Mucosa of gallbladder (tissue), 1 donor: ENCODE measurements at regions not wholly inside any gene's neighbourhood (a gene's known extent, or its start where the extent isn't known, plus 50 kb on each side); places are given as distances from the start of the nearest gene placed in this dataset.
"Not testable (repeated sequence)": the region's sequence is repeated elsewhere in the genome, so short reads cannot be mapped to it uniquely, and the experiment has no call there.

Experiments used
- DNase-seq: peaks from one replicate; pipeline ENCODE4 v3.0.0-alpha.2; 2020; ENCODE audit warnings: low spot score
- donor health status: DM: no; HTN: no; CAD: no.

DNA sequence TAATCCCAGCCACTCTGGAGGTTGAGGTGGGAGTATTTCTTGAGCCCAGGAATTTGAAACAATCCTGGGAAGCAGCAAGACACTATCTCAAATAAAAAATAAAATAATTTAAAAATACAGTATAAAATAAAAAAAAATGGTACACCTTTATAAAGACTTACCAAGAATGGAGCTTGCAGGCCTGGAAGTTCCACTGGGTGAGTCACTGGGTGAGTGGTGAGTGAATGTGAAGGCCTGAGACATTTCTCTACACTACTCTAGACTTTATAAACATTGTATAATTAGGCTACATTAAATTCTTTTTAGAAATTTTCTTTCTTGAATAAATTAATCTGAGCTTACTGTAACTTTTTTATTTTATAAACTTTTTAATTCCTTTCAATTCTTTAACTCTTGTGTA lies 609.1 kb upstream of the BCHE start:
- no peak for DNase-seq

- DNase-seq = no peak
These were observed 608.6 kb upstream of the BCHE start for GRCh38 chr3:166445865-166446264.

DNA sequence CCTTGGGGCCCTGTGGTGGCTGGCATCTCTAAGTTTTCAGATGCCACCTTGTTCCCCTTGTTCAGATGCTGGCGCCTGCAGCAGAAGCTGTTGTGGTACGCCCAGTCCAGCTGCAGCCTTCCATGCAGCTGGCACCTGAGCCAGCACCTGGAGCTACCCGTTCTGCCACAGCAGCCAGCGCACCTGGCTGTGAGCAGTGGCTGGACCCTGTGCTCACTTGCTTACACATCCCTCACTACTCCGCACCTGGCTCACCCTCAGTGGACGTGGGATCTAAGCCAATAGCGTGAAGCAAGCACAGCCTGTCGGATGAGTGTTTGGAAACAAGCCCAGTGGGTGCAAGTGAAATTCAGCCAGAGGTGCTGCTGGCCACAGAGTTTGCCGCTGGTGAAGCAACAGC lies 607.5 kb upstream of the BCHE start:
- no peak for DNase-seq

DNA sequence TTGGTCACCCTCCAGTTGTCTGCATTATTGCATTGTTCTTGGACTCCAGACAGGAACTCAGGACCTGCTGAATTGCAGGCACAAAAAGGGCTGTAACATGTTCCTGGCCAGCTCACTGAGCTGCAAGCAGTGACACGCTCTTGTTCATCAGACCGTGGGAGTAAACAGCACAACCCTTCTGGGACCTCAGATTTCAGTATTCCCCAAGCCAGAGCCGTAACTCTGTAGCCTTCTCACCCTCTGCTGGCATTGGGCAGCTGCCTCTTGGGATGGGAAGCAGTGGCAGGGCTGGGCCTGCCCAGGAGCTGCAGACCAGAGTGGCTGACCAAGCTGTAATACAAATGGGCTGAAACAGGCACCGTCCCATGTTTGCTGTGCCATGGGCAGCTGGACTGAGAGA lies 607.1 kb upstream of the BCHE start:
- no peak for DNase-seq

GRCh38 chr3:166435469-166436057 lies 598.3 kb upstream of the BCHE start:
- DNase-seq = no peak

- no peak for DNase-seq
These were observed 595.8 kb upstream of the BCHE start for GRCh38 chr3:166433060-166433459.

DNA sequence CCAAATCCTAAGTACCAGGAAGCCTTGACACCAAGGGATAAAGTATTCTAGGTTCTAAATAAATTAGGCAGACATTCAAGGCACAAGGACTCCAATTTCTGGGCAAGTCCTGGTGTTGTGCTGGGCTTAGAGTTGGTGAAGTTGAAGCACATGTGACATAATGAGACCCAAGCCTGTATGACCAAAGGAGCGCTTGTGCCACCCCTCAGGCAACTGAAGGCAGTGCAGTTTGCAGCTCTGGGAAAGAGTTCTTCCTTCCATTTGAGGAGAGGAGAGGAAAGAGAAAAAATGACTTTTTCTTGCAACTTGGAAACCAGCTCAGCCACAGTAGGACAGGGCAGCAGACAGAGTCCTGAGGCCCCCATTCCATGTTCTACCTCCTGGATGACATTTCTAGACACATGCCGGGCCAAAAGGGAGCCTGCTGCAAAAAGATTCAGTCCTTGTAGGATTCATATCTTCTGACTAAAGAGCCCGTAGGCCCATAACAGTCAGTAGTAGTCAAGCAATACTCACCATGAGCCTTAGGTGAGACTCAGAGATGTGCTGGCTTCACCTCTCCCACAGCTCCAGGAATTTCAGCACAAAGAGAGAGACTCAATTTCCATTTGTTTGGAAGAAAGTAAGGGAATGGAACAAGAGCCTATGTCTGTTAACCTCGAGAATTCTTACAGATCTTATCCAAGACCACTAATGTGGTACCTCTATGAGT lies 588.8 kb upstream of the BCHE start:
- no peak for DNase-seq

GRCh38 chr3:166425021-166425420 lies 587.8 kb upstream of the BCHE start:
- no peak for DNase-seq

DNA sequence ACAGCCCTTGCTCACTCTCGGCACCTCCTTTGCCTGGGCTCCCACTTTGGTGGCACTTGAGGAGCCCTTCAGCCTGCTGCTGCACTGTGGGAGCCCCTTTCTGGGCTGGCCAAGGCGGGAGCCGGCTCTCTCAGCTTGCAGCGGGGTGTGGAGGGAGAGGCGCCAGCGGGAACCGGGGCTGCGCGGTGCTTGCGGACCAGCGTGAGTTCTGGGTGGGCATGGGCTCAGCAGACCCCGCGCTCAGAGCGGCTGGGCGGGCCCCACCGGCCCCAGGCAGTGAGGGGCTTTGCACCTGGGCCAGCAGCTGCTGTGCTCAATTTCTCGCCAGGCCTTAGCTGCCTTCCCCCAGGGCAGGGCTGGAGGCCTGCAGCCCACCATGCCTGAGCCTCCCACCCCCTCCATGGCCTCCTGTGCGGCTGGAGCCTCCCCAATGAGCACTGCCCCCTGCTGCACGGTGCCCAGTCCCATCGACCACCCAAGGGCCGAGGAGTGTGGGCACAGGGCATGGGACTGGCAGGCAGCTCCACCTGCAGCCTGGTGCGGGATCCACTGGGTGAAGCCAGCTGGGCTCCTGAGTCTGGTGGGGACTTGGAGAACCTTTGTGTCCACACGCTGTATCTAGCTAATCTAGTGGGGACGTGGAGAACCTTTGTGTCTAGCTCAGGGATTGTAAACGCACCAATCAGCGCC lies 586.7 kb upstream of the BCHE start:
- DNase-seq = not testable (repeated sequence)

DNA sequence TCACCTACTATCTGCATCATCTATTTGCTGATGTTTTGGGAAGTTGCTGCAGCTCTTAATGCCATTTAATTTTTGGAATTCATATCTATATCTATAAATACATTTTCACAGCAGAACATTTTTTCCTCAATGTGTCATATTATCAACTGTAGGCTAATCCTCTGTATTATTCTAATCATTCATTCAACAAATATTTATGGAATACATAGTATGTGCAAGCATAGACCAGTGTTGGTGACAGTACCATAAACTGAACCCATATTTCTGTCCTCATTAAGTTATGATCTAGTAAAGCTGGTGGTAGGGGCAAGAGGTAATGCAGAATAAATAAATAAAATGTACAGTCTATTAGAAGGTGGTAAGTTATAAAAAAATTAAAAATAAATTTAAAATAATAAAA lies 585.3 kb upstream of the BCHE start:
- DNase-seq = no peak

DNA sequence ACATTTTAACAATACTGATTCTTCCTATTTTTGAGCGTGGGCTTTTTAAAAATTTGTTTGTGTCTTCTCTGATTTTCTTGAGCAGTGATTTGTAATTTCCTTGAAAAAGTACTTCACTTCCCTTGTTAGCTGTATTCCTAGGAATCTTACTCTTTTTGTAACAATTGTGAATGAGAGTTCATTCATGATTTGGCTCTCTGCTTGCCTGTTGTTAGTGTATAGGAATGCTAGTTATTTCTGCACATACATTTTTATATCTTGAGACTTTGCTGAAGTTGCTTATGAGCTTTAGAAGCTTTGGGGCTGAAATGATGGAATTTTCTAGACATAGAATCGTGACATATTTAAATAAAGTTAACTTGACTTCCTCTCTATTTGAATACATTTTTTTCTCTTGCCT lies 582.8 kb upstream of the BCHE start:
- DNase-seq = no peak

- no peak for DNase-seq
These were observed 568.7 kb upstream of the BCHE start for GRCh38 chr3:166405896-166406295.

GRCh38 chr3:166405465-166405864 lies 568.2 kb upstream of the BCHE start:
- no peak for DNase-seq

- no peak for DNase-seq
These were observed 553.1 kb upstream of the BCHE start for GRCh38 chr3:166390303-166390702.

DNA sequence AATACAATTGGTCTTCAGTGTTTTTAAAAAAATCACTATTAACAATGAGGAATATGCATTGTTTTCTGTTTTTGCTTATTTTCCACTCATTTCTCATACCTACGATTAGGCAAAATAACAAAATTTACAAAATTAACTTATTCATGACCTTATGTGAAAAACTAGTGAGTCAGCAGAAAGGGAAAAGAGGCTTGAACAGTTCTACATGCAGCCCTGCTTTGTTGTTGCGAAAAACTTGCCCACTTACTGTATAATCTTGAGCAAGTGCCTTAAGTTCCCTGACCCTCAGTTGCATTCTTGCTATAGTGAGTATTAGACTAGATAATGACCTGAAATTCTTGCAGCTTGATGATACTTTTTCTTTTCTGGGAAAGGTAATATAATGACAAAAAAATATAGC lies 551.1 kb upstream of the BCHE start:
- no peak for DNase-seq

- DNase-seq = no peak
These were observed 535.4 kb upstream of the BCHE start for GRCh38 chr3:166372571-166373106.

DNA sequence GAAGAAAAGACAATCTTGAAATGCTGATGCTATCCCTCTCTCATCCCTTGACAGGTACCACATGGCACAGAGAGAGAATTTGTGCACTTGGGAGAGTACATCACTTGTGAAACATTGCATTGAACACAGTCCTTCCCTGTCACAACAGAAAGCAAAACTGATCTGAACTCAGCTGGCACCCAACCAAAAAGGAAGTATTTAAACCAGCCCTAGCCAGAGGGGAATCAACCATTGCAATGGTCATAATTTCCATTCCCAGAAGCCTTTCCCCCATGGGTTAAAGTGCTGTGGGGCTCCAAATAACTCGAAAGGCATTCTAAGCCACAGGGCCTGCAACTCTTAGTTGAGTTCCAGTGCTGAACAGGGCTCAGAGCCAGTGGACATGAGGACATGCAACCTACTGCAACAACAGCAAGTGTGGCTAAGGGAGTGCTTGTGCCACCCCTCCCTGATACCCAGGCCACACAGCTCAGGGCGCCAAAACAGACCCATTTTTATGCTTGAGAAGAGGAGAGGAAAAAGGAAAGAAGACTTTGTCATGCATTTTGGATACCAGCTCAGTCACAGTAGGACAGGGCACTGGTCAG lies 530.8 kb upstream of the BCHE start:
- DNase-seq = no peak

- no peak for DNase-seq
These were observed 525.5 kb upstream of the BCHE start for GRCh38 chr3:166362698-166363097.

GRCh38 chr3:166360720-166361119 lies 523.5 kb upstream of the BCHE start:
- DNase-seq = no peak

- no peak for DNase-seq
These were observed 514.2 kb upstream of the BCHE start for GRCh38 chr3:166351461-166351860.

DNA sequence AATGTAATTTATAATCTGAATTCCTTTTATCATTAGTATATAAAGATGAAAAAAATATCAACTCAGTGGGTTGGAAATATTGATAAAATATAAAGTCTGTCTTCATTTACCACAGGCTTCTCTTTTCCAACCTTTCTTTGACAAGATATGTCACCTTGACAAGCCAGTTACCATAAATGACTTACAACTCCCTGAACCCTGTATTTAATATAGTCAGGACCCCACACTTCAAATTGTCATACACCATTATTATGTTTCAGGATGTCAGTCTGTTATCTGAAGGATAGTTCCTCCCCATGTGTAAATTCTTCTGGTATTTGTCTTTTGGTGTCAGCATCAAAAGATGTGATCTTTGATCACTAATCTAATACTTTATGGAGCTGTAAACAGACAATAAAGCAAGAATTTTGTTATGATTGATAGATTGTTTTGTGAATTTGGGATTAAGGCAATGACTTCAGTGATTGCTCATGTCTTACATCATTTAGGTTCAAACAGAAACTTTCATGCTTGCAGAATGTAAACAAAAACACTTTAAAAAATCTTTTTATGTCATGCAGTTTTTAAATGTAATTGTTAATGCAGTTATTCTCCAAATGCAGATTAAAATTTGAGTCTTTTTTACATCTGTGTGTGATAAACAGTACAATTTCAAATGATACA lies 503.5 kb upstream of the BCHE start:
- no peak for DNase-seq

- DNase-seq = no peak
These were observed 487.2 kb upstream of the BCHE start for GRCh38 chr3:166324401-166324800.
